GM12875 (cell line): ENCODE measurements at regions not wholly inside any gene's neighbourhood (a gene's known extent, or its start where the extent isn't known, plus 50 kb on each side); places are given as distances from the start of the nearest gene placed in this dataset.

Source experiments
- H3K4me3 ChIP-seq: one replicate; pipeline ENCODE4 v1.5.1; 2011; ENCODE audit warnings: low read depth, low read length, control low read depth
- CTCF ChIP-seq: IDR thresholded peaks from 2 replicates; pipeline ENCODE4 v1.5.1; 2011; ENCODE audit warnings: low read depth, mild to moderate bottlenecking, control low read depth, inconsistent platforms, low read length, moderate library complexity, borderline replicate concordance; ENCODE audit not compliant: insufficient read depth

- no peak overlapping the region for H3K4me3 ChIP-seq
- TF ChIP-seq CTCF, result no peak
Observed at GRCh38 chr10:31151301-31151700, 119.6 kb upstream of the ZNF438 start.

GRCh38 chr10:31152421-31153135 is 120.9 kb upstream of the ZNF438 start:
- no peak for TF ChIP-seq CTCF

GRCh38 chr10:31153161-31153560 is 121.5 kb upstream of the ZNF438 start:
- TF ChIP-seq CTCF, result no peak
- no peak overlapping the region for H3K4me3 ChIP-seq

More at GRCh38 chr10:31152421-31153135, 120.9 kb upstream of the ZNF438 start:
- no peak overlapping the region for H3K4me3 ChIP-seq

- no peak overlapping the region for H3K4me3 ChIP-seq
- no peak for TF ChIP-seq CTCF
Observed at GRCh38 chr10:31153692-31154091, 122.0 kb upstream of the ZNF438 start.

DNA sequence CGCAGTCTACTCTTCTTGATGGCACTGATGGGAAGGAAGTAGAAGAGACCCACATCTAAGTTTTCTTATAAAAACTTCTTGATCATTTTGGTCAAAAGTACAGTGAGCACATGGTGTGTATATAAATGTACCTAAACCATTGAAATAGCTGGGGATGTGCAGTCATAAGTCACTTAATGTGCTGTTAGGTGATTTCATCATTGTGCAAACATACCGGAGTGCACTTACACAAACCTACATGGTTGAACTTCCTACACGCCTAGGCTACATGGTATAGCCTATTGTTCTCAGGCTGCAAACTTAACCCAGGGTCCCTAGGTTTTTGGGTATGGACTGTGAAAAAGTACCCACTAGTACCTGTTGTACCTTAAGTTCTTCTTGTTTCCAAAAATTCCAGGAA is 123.3 kb upstream of the ZNF438 start:
- no peak for TF ChIP-seq CTCF
- H3K4me3 ChIP-seq, result no peak overlapping the region

GRCh38 chr10:31157123-31158010 is 125.7 kb upstream of the ZNF438 start:
- no peak overlapping the region for H3K4me3 ChIP-seq
- no peak for TF ChIP-seq CTCF
